SU-DHL-6 (cell line): ENCODE measurements at regions not wholly inside any gene's neighbourhood (a gene's known extent, or its start where the extent isn't known, plus 50 kb on each side); places are given as distances from the start of the nearest gene placed in this dataset.

Experiments
- H2AFZ ChIP-seq: fragments of 200-600 bp; sonication (generic); 2 replicates; pipeline ENCODE4 v1.6.1; 2014; ENCODE audit warnings: low read depth, mild to moderate bottlenecking, moderate library complexity, mixed read lengths, antibody characterized with exemption, low read length; ENCODE audit not compliant: severe bottlenecking
- H3F3A ChIP-seq: fragments of 200-600 bp; shearing (Covaris generic); 2 replicates; pipeline ENCODE4 v1.6.0; 2016; ENCODE audit warnings: antibody characterized with exemption, mild to moderate bottlenecking; ENCODE audit not compliant: insufficient read depth
- H3K27ac ChIP-seq: fragments of 200-600 bp; sonication (generic); 2 replicates; pipeline ENCODE4 v1.5.1; 2016; ENCODE audit warnings: low read depth, mild to moderate bottlenecking, low read length, moderate library complexity, mixed read lengths
- H3K27me3 ChIP-seq: fragments of 200-600 bp; sonication (generic), shearing (Covaris generic); 2 replicates; pipeline ENCODE4 v1.6.0; 2014; ENCODE audit warnings: mild to moderate bottlenecking, low read length
- H3K36me3 ChIP-seq: fragments of 200-600 bp; sonication (generic); 2 replicates; pipeline ENCODE4 v1.6.1; 2014; ENCODE audit warnings: mild to moderate bottlenecking, low read length, mixed read lengths
- H3K4me2 ChIP-seq: fragments of 300-600, 200-600 bp; shearing (Covaris generic), sonication (generic); 2 replicates; pipeline ENCODE4 v1.6.0; 2014; ENCODE audit warnings: low read length, low read depth, mild to moderate bottlenecking; ENCODE audit not compliant: poor library complexity, severe bottlenecking
- H3K4me3 ChIP-seq: fragments of 200-600 bp; sonication (generic); 2 replicates; pipeline ENCODE4 v1.5.1; 2014; ENCODE audit warnings: antibody characterized with exemption, low read length, mild to moderate bottlenecking, mixed read lengths; ENCODE audit not compliant: insufficient read depth, poor library complexity, severe bottlenecking
- H3K79me2 ChIP-seq: fragments of 200-600 bp; sonication (generic); 2 replicates; pipeline ENCODE4 v1.6.1; 2014; ENCODE audit warnings: mild to moderate bottlenecking, low read length, moderate library complexity; ENCODE audit not compliant: insufficient read depth
- H3K9ac ChIP-seq: fragments of 200-600 bp; sonication (generic); 2 replicates; pipeline ENCODE4 v1.7.0; 2014; ENCODE audit warnings: mild to moderate bottlenecking, low read length
- H3K9me2 ChIP-seq: fragments of 200-600 bp; sonication (generic); replicated peaks from 2 replicates; pipeline ENCODE4 v1.6.1; 2014; ENCODE audit warnings: low read length; ENCODE audit not compliant: insufficient read depth
- H3K9me3 ChIP-seq: fragments of 200-600 bp; sonication (generic); 2 replicates; pipeline ENCODE4 v1.6.1; 2014; ENCODE audit warnings: low read length, mixed read lengths; ENCODE audit not compliant: insufficient read depth
- H4K20me1 ChIP-seq: fragments of 200-600 bp; sonication (generic); 2 replicates; pipeline ENCODE4 v1.6.1; 2014; ENCODE audit warnings: low read depth, mild to moderate bottlenecking, antibody characterized with exemption, low read length, moderate library complexity, mixed read lengths
- EZH2phosphoT487 ChIP-seq: fragments of 200-600 bp; sonication (generic), shearing (Covaris generic); conservative IDR thresholded peaks from 2 replicates; pipeline ENCODE4 v1.6.1; 2018; ENCODE audit warnings: mild to moderate bottlenecking, antibody characterized with exemption, low read length, moderate library complexity, mixed read lengths
- TF ChIP-seq, protein P1 (sequence below): fragments of 200-600 bp; sonication (generic); IDR thresholded peaks from one replicate; pipeline ENCODE4 v1.5.1; 2017; ENCODE audit warnings: antibody characterized with exemption, mild to moderate bottlenecking, low read length, moderate library complexity; ENCODE audit not compliant: insufficient read depth, poor library complexity, severe bottlenecking

DNA sequence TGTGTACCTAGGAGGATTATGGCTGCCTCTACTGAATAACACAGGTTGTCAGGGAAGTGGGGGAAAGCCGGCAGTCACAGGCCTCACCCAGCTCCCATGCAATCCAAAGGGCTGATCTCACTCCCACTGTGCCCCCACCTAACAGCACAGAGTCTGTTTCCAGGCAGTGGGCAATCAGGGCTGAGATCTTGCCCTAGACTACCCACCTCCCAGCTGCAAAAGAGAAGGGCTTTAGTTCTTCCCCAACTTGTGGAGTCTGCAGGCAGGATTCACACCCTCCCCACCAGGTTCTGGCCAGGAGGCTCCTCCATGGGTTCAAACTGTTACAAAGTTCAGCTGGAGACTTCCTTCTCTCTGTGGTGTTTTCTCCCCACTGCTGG, 66.0 kb upstream of the OLIG3 start:
- H3K4me2 ChIP-seq, result no peak overlapping the region

DNA sequence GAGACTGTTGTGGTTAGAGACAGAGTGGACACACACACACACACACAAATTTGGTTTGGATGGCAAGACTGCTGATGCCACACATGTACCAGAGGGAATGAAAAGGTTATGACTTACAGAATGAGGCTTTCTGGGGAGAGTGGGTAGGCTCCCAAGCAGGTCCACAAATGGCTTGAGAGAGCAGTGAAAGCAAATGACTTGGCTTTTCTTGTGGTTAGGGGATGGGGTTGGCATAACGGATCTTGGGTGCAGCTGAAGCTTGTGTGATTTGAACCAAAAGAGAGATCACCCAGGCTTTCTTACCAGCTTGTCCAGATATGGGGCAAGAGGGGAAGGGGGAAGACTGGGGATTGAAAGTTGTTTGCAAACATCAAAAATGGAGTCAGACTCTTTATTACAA, 73.9 kb upstream of the OLIG3 start:
- no peak for TF ChIP-seq EZH2phosphoT487
- TF ChIP-seq, protein P1, sequence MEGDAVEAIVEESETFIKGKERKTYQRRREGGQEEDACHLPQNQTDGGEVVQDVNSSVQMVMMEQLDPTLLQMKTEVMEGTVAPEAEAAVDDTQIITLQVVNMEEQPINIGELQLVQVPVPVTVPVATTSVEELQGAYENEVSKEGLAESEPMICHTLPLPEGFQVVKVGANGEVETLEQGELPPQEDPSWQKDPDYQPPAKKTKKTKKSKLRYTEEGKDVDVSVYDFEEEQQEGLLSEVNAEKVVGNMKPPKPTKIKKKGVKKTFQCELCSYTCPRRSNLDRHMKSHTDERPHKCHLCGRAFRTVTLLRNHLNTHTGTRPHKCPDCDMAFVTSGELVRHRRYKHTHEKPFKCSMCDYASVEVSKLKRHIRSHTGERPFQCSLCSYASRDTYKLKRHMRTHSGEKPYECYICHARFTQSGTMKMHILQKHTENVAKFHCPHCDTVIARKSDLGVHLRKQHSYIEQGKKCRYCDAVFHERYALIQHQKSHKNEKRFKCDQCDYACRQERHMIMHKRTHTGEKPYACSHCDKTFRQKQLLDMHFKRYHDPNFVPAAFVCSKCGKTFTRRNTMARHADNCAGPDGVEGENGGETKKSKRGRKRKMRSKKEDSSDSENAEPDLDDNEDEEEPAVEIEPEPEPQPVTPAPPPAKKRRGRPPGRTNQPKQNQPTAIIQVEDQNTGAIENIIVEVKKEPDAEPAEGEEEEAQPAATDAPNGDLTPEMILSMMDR, result no peak
- no peaks in the 10 kb centered on the region for H3K36me3 ChIP-seq
- H3F3A ChIP-seq, result no peaks in the 10 kb centered on the region
- no peak overlapping the region for H3K4me3 ChIP-seq
- no peaks in the 10 kb centered on the region for H3K9me3 ChIP-seq
- peaks cover 3% of the 10 kb centered on the region; the same call in 1 of the 2 replicates for H3K27me3 ChIP-seq
- 0 out of 2 replicates have a peak, but pooled peaks cover 3% of the 10 kb centered on the region for H4K20me1 ChIP-seq
- H3K27ac ChIP-seq, result no peak overlapping the region
- no peaks in the 10 kb centered on the region for H3K79me2 ChIP-seq
- H3K4me2 ChIP-seq, result no peak overlapping the region
- H3K9me2 ChIP-seq, result no peaks in the 10 kb centered on the region
- H2AFZ ChIP-seq, result no peak overlapping the region
- no peak overlapping the region for H3K9ac ChIP-seq

More for the DNA sequence above, 66.0 kb upstream of the OLIG3 start:
- no peaks in the 10 kb centered on the region for H3K27me3 ChIP-seq
- H3K27ac ChIP-seq, result no peak overlapping the region
- no peaks in the 10 kb centered on the region for H3F3A ChIP-seq
- no peak overlapping the region for H3K4me3 ChIP-seq
- H2AFZ ChIP-seq, result no peak overlapping the region
- no peaks in the 10 kb centered on the region for H3K79me2 ChIP-seq
- no peaks in the 10 kb centered on the region for H3K9me2 ChIP-seq
- H4K20me1 ChIP-seq, result no peaks in the 10 kb centered on the region
- no peak overlapping the region for H3K9ac ChIP-seq
- H3K36me3 ChIP-seq, result no peaks in the 10 kb centered on the region
- H3K9me3 ChIP-seq, result no peaks in the 10 kb centered on the region
- TF ChIP-seq, protein P1, result no peak
- TF ChIP-seq EZH2phosphoT487, result no peak

DNA sequence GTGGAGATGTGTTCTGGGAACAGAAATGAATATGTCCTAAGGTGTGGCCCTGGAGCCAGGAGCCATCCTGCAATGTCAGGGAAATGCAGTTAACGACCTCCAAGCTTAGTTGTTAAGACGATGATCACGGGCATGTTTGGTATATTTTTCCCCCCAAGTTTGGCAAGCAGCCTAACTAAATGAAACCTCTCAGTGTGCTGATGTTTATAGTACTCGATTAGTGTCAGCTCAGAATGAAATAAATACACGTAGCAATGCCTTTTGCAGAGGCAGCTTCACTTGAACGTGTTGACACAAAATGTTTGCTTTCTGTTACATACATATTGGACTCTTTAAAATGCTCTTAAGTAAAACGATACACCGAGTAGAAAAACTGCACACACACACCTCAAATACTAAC, 76.2 kb upstream of the OLIG3 start:
- no peaks in the 10 kb centered on the region for H3K79me2 ChIP-seq
- no peaks in the 10 kb centered on the region for H3K36me3 ChIP-seq
- no peak overlapping the region for H3K4me2 ChIP-seq
- no peak overlapping the region for H3K4me3 ChIP-seq
- no peaks in the 10 kb centered on the region for H3F3A ChIP-seq
- no peak overlapping the region for H3K27ac ChIP-seq
- H3K9me2 ChIP-seq, result no peaks in the 10 kb centered on the region
- peaks cover 3% of the 10 kb centered on the region; the same call in 1 of the 2 replicates for H3K27me3 ChIP-seq
- H4K20me1 ChIP-seq, result 0 out of 2 replicates have a peak, but pooled peaks cover 3% of the 10 kb centered on the region
- H3K9me3 ChIP-seq, result no peaks in the 10 kb centered on the region
- H3K9ac ChIP-seq, result no peak overlapping the region
- TF ChIP-seq, protein P1, result no peak
- TF ChIP-seq EZH2phosphoT487, result no peak
- H2AFZ ChIP-seq, result no peak overlapping the region

DNA sequence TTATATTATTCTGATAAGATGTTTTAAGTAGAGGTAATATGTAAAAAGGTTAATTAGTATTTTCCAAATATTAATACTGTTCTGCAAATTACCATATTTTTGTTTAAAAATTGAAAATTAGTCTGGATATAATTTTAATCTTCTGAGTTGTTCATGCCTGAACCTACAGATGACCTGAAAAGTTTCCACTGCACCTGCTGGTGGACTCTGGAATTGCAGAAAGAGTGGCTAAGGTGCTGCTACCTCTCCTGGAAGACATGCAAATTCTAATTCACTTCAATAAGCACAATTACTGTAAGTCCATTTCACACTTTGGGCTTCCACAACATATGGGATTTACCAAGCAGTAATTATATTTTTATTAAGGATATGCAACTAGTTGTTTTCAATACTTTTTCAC, 77.7 kb upstream of the OLIG3 start:
- no peaks in the 10 kb centered on the region for H3K79me2 ChIP-seq
- no peaks in the 10 kb centered on the region for H3F3A ChIP-seq
- H3K9me2 ChIP-seq, result no peaks in the 10 kb centered on the region
- H3K27me3 ChIP-seq, result peaks cover 3% of the 10 kb centered on the region; the same call in 1 of the 2 replicates
- H3K27ac ChIP-seq, result no peak overlapping the region
- no peak overlapping the region for H3K4me2 ChIP-seq
- H2AFZ ChIP-seq, result no peak overlapping the region
- H4K20me1 ChIP-seq, result 0 out of 2 replicates have a peak, but pooled peaks cover 3% of the 10 kb centered on the region
- no peaks in the 10 kb centered on the region for H3K9me3 ChIP-seq
- no peaks in the 10 kb centered on the region for H3K36me3 ChIP-seq
- no peak overlapping the region for H3K9ac ChIP-seq
- TF ChIP-seq EZH2phosphoT487, result no peak
- TF ChIP-seq, protein P1, result peak; percentile 48
- H3K4me3 ChIP-seq, result no peak overlapping the region
